OCI-LY3 (cell line): ENCODE measurements at regions not wholly inside any gene's neighbourhood (a gene's known extent, or its start where the extent isn't known, plus 50 kb on each side); places are given as distances from the start of the nearest gene placed in this dataset.

Experiments used
- EZH2phosphoT487 ChIP-seq: fragments of 200-600 bp; shearing (Covaris generic); IDR thresholded peaks from 2 replicates; pipeline ENCODE4 v1.6.1; 2018; ENCODE audit warnings: antibody characterized with exemption, mixed run types, low read depth
- TF ChIP-seq, protein P1 (sequence below): fragments of 200-600, 300-600 bp; sonication (generic); IDR thresholded peaks from 2 replicates; pipeline ENCODE4 v1.5.1; 2014; ENCODE audit warnings: antibody characterized with exemption, low read length, low read depth

DNA sequence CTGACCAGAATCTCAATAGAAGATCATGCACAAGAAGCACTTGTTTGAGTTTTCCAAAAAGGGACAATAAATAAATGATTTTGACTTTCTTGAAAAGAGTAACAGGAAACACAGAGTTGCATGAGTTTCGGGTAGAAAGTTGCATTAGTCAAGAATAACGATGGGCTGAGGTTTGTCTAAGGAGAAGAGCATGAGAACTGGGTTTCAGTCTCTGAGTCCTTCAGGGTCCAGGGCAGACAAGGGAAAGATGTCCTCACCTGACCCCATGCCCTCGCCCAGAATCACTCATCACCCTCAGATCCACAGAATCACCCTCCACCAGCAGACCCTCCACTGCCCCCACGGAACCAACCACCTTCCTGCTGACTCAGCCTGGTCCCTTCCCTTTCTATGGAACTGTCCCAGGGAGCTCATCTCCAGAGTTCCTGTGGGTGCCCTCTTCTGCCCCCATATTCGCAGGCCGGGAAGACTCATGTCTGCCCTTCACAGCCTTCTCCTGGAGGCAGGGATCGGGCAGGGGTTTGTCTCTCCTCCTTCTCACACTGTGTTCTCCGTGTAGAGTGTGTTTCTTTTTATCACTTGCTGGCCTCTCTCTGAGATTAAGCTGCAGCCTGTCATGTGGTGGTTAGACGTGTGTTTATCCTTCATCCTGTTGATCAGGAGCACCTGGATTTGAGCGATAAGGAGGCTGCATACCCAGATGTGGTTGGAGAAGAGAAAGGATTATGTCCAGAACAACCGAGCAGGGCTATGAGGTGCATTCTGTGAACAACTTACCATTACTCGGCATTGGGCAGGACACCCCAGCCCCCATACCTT, 442.6 kb downstream of the MAT2B start:
- TF ChIP-seq, protein P1, sequence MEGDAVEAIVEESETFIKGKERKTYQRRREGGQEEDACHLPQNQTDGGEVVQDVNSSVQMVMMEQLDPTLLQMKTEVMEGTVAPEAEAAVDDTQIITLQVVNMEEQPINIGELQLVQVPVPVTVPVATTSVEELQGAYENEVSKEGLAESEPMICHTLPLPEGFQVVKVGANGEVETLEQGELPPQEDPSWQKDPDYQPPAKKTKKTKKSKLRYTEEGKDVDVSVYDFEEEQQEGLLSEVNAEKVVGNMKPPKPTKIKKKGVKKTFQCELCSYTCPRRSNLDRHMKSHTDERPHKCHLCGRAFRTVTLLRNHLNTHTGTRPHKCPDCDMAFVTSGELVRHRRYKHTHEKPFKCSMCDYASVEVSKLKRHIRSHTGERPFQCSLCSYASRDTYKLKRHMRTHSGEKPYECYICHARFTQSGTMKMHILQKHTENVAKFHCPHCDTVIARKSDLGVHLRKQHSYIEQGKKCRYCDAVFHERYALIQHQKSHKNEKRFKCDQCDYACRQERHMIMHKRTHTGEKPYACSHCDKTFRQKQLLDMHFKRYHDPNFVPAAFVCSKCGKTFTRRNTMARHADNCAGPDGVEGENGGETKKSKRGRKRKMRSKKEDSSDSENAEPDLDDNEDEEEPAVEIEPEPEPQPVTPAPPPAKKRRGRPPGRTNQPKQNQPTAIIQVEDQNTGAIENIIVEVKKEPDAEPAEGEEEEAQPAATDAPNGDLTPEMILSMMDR = no peak
- no peak for TF ChIP-seq EZH2phosphoT487
